LNCAP (cell line): ENCODE measurements at regions not wholly inside any gene's neighbourhood (a gene's known extent, or its start where the extent isn't known, plus 50 kb on each side); places are given as distances from the start of the nearest gene placed in this dataset.

Experiments used
- TF ChIP-seq, protein P1 (sequence below): fragments of 450-650 bp; IDR thresholded peaks from 2 replicates; pipeline ENCODE4 v1.5.1; 2017; ENCODE audit warnings: mild to moderate bottlenecking

DNA sequence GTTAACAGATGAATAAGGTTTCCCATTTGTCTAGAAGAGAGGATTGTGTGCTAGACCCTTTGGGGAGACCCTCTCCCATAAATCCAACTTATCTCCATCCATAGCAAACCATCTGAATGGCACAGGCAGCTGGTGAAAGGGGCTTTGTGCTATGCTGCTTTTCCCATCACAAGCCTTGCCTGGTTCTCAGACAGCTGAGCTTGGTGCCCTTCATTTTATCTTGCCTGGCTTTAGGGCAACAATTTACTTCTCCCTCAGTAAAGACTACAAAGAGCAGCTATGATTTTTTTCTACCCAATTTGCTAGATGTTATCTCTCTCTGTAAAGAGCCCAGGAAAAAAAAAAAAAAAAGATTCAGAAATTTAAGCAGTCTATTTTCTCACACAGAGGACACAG lies 117.0 kb upstream of the COL21A1 start:
- TF ChIP-seq, protein P1, sequence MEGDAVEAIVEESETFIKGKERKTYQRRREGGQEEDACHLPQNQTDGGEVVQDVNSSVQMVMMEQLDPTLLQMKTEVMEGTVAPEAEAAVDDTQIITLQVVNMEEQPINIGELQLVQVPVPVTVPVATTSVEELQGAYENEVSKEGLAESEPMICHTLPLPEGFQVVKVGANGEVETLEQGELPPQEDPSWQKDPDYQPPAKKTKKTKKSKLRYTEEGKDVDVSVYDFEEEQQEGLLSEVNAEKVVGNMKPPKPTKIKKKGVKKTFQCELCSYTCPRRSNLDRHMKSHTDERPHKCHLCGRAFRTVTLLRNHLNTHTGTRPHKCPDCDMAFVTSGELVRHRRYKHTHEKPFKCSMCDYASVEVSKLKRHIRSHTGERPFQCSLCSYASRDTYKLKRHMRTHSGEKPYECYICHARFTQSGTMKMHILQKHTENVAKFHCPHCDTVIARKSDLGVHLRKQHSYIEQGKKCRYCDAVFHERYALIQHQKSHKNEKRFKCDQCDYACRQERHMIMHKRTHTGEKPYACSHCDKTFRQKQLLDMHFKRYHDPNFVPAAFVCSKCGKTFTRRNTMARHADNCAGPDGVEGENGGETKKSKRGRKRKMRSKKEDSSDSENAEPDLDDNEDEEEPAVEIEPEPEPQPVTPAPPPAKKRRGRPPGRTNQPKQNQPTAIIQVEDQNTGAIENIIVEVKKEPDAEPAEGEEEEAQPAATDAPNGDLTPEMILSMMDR: no peak

- TF ChIP-seq, protein P1: no peak
Measured at GRCh38 chr6:56363796-56364430, 116.5 kb upstream of the COL21A1 start.

DNA sequence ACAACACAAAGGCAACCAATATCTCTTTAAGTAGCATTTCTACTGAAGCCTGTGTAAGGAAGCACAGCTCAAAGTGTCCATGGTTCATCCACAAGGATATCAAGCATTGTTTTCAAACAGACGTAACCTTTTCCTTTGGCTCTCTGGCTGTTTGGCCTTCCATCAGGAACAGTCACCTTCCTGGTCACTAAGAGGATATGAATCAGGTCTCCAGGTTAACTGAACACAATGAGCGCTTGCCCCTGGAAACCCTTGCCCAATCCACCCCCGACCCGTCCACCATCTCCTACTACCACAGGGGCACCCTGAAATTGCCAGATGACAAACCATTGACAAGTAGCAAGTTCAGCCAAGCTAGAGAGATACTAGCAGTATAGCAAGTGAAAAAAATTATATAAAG lies 114.4 kb upstream of the COL21A1 start:
- TF ChIP-seq, protein P1: no peak

- TF ChIP-seq, protein P1: peak; percentile 62
Measured at GRCh38 chr6:56359201-56359899, 112.0 kb upstream of the COL21A1 start.

- TF ChIP-seq, protein P1: no peak
Measured at GRCh38 chr6:56357616-56358373, 110.4 kb upstream of the COL21A1 start.

GRCh38 chr6:56356426-56356825 lies 109.0 kb upstream of the COL21A1 start:
- TF ChIP-seq, protein P1: no peak

GRCh38 chr6:56353860-56354259 lies 106.5 kb upstream of the COL21A1 start:
- TF ChIP-seq, protein P1: no peak
